Progenitor cell of endocrine pancreas (in vitro differentiated cells): ENCODE measurements at regions not wholly inside any gene's neighbourhood (a gene's known extent, or its start where the extent isn't known, plus 50 kb on each side); places are given as distances from the start of the nearest gene placed in this dataset.

Experiments
- DNase-seq: peaks from one replicate; pipeline ENCODE4 v3.0.0; 2021; ENCODE audit warnings: low spot score; ENCODE audit not compliant: unreplicated experiment
- H3K27ac Mint-ChIP-seq: 2 replicates; pipeline ENCODE4 v1.8.0; 2021; ENCODE audit warnings: mild to moderate bottlenecking, moderate library complexity, mixed read lengths
- H3K27me3 Mint-ChIP-seq: 2 replicates; pipeline ENCODE4 v1.8.0; 2021; ENCODE audit warnings: mixed read lengths
- H3K36me3 Mint-ChIP-seq: 2 replicates; pipeline ENCODE4 v1.8.0; 2022; ENCODE audit warnings: mixed read lengths; ENCODE audit not compliant: insufficient read depth
- H3K4me1 Mint-ChIP-seq: 2 replicates; pipeline ENCODE4 v1.8.0; 2021; ENCODE audit warnings: low read depth, mixed read lengths
- H3K4me3 Mint-ChIP-seq: 2 replicates; pipeline ENCODE4 v1.8.0; 2021; ENCODE audit warnings: low read depth, mild to moderate bottlenecking, moderate library complexity, mixed read lengths
- H3K9me3 Mint-ChIP-seq: 2 replicates; pipeline ENCODE4 v1.8.0; 2021; ENCODE audit warnings: low read depth, mixed read lengths
- TF ChIP-seq, protein P1 (sequence below): fragments of 200-600 bp; sonication (generic); IDR thresholded peaks from one replicate; pipeline ENCODE4 v1.5.0; 2021; ENCODE audit warnings: antibody characterized with exemption, mild to moderate bottlenecking; ENCODE audit not compliant: unreplicated experiment

DNA sequence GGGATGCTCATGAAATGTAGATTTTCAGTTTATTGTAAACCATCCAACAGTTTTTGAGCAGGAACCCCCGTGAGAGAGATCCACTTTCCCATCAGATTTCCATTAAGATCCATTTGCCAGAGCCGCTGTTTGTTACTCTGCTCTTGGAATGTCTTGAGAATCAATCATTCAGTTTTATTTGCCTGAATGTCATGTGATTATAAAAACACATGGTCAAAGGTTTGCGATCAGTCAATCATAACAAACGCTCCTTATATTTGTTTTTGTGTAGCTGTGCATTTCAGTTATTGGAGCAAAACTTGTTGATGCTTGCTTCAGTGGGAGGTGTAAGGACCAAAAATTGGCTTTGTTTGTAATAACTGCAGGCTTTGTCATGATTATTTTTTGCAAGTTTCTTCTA lies 155.8 kb upstream of the RHOBTB1 start:
- H3K27ac Mint-ChIP-seq, result no peak overlapping the region
- no peak for DNase-seq
- H3K9me3 Mint-ChIP-seq, result no peaks in the 10 kb centered on the region
- no peaks in the 10 kb centered on the region for H3K4me1 Mint-ChIP-seq
- TF ChIP-seq, protein P1, sequence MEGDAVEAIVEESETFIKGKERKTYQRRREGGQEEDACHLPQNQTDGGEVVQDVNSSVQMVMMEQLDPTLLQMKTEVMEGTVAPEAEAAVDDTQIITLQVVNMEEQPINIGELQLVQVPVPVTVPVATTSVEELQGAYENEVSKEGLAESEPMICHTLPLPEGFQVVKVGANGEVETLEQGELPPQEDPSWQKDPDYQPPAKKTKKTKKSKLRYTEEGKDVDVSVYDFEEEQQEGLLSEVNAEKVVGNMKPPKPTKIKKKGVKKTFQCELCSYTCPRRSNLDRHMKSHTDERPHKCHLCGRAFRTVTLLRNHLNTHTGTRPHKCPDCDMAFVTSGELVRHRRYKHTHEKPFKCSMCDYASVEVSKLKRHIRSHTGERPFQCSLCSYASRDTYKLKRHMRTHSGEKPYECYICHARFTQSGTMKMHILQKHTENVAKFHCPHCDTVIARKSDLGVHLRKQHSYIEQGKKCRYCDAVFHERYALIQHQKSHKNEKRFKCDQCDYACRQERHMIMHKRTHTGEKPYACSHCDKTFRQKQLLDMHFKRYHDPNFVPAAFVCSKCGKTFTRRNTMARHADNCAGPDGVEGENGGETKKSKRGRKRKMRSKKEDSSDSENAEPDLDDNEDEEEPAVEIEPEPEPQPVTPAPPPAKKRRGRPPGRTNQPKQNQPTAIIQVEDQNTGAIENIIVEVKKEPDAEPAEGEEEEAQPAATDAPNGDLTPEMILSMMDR, result no peak
- peaks cover 11% of the 10 kb centered on the region for H3K27me3 Mint-ChIP-seq
- H3K4me3 Mint-ChIP-seq, result no peak overlapping the region
- no peaks in the 10 kb centered on the region for H3K36me3 Mint-ChIP-seq

DNA sequence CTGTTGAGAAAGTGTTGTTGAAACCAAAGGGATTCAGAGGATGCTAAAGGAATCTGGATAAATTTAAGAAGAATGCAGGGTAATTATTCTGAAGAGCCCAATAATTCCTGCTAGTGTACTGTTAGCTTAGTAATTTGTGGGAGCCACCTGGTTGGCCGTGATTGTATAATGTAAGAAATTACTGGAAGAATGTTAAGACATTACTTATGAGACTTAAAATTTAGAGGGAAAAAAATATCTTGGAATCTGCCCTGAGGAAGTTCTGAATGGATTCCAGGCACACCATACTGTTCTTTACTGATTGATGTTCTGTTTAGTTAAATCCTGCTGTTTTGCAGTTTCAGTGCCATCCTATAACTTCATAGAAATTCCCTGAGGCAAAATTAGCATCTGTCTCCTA lies 155.0 kb upstream of the RHOBTB1 start:
- DNase-seq, result no peak
- TF ChIP-seq, protein P1, result no peak
- H3K27ac Mint-ChIP-seq, result no peak overlapping the region
- no peak overlapping the region for H3K4me3 Mint-ChIP-seq
- H3K4me1 Mint-ChIP-seq, result no peaks in the 10 kb centered on the region
- H3K27me3 Mint-ChIP-seq, result peaks cover 11% of the 10 kb centered on the region
- no peaks in the 10 kb centered on the region for H3K9me3 Mint-ChIP-seq
- no peaks in the 10 kb centered on the region for H3K36me3 Mint-ChIP-seq

DNA sequence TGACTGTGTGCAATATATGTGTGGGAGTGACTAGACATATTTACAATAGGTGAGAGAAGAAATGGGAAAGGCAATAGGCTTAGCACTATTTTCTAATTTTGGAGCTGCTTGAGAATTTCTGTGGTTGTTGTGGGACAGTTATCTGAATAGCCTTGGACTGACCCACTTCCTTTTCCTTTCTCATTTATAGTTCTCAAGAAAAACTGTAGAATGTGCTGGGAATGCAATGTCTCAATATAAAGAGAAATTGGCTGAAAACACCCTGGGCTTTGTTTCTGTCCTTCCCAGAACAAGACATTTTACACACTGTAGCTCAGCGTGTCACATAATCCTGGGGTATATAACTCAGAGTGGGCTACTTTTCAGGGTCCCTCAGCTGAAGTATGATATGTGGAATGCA lies 153.0 kb upstream of the RHOBTB1 start:
- H3K27ac Mint-ChIP-seq, result no peak overlapping the region
- H3K4me3 Mint-ChIP-seq, result no peak overlapping the region
- no peaks in the 10 kb centered on the region for H3K36me3 Mint-ChIP-seq
- TF ChIP-seq, protein P1, result no peak
- H3K4me1 Mint-ChIP-seq, result no peaks in the 10 kb centered on the region
- no peaks in the 10 kb centered on the region for H3K9me3 Mint-ChIP-seq
- DNase-seq, result no peak
- peaks cover 8% of the 10 kb centered on the region for H3K27me3 Mint-ChIP-seq

DNA sequence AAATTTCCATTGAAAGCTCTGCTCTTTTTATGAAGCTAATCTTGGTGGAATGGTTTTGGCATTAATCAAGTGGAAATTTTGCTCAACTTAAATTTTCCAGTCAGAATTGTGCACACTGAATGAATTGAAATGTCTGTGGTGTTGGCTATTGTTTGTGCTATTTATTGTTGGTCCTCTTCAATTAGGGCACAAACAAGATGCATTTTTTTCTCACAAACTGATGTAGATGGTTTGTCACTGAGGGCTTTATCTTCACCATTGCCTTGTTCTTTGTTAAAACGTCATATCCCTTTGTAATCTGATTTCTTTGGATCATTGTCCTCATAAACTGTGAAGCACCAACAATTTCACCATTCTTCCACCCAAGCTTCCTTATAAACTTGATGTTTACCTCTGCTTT lies 152.1 kb upstream of the RHOBTB1 start:
- H3K36me3 Mint-ChIP-seq, result no peaks in the 10 kb centered on the region
- TF ChIP-seq, protein P1, result no peak
- no peak for DNase-seq
- no peak overlapping the region for H3K4me3 Mint-ChIP-seq
- no peaks in the 10 kb centered on the region for H3K4me1 Mint-ChIP-seq
- peaks cover 8% of the 10 kb centered on the region for H3K27me3 Mint-ChIP-seq
- H3K27ac Mint-ChIP-seq, result no peak overlapping the region
- H3K9me3 Mint-ChIP-seq, result no peaks in the 10 kb centered on the region

DNA sequence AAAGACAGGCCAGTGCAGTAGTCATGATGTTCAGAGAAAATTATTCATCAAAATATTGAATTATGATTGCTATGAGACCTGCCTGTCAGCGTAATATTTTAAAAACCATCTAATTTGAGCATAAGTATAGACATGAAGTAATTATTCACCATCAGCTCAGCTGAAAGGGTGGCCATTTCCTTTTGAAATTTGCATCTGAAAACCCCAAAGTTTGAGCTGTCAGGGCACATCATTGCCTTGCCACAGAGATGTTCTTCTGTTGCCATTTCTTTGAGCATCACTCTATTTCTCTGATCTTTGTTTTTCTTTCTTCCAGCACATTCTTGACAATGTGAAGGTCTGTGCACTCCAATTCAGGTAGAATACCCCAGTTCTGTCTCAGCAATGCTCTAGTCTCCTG lies 147.5 kb upstream of the RHOBTB1 start:
- no peak for DNase-seq
- H3K27me3 Mint-ChIP-seq, result peaks cover 5% of the 10 kb centered on the region
- H3K27ac Mint-ChIP-seq, result no peak overlapping the region
- no peak overlapping the region for H3K4me3 Mint-ChIP-seq
- TF ChIP-seq, protein P1, result no peak
- no peaks in the 10 kb centered on the region for H3K9me3 Mint-ChIP-seq
- H3K36me3 Mint-ChIP-seq, result no peaks in the 10 kb centered on the region
- H3K4me1 Mint-ChIP-seq, result no peaks in the 10 kb centered on the region
